GM12801 (cell line): ENCODE measurements at regions not wholly inside any gene's neighbourhood (a gene's known extent, or its start where the extent isn't known, plus 50 kb on each side); places are given as distances from the start of the nearest gene placed in this dataset.

ENCODE experiments used
- CTCF ChIP-seq: IDR thresholded peaks from one replicate; pipeline ENCODE4 v1.5.1; 2011; ENCODE audit warnings: control low read depth; ENCODE audit not compliant: insufficient read length; ENCODE audit errors: extremely low read depth

GRCh38 chr2:204024503-204024902 is 87.9 kb downstream of the ICOS start:
- no peak for TF ChIP-seq CTCF

GRCh38 chr2:204024906-204025475 is 88.4 kb downstream of the ICOS start:
- TF ChIP-seq CTCF = no peak

GRCh38 chr2:204026294-204026693 is 89.7 kb downstream of the ICOS start:
- no peak for TF ChIP-seq CTCF

GRCh38 chr2:204027091-204027490 is 90.5 kb downstream of the ICOS start:
- TF ChIP-seq CTCF = no peak

- no peak for TF ChIP-seq CTCF
These were observed 93.8 kb downstream of the ICOS start for GRCh38 chr2:204030322-204030721.

GRCh38 chr2:204031056-204031455 is 94.5 kb downstream of the ICOS start:
- no peak for TF ChIP-seq CTCF

GRCh38 chr2:204032301-204032700 is 95.7 kb downstream of the ICOS start:
- no peak for TF ChIP-seq CTCF
